ENCODE measurements at regions not wholly inside any gene's neighbourhood (a gene's known extent, or its start where the extent isn't known, plus 50 kb on each side); places are given as distances from the start of the nearest gene placed in this dataset.

DNA sequence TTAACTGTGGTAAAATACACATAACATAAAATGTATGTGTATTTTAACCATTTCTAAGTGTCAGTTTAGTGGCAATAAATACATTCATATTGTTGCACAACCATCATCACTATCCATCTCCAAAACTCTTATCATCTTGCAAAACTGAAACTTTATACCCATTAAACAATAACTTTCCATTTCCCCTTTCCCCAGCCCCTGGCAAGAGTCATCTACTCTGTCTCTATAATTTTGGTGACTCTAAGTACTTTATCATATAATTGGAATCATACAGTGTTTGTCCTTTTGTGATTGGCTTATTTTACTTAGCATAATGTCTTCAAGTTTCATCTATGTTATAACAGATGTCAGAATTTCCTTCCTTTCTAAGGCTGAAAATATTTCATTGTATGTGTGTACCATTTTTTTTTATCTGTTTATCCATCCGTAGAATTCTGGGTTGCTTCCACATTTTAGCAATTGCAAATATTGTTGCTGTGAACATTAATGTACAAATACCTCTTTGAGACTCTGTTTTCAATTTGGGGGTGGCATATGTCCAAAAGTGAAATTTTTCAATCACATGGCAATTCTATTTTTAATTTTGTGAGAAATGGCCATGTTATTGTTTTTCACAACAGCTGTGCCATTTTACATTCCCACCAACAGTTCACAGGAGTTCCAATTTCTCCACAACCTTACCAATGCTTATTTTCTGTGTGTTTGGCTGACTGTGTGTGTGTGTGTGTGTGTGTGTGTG, 153.9 kb upstream of the GORAB start:
- Histone ChIP-seq H3K27ac (no peak overlapping the region), H3K27me3 (ENCODE audit: insufficient read depth, low read depth, severe bottlenecking) (no peaks in the 10 kb centered on the region), H3K9me3 (ENCODE audit: severe bottlenecking) (no peaks in the 10 kb centered on the region), H3K4me3 (ENCODE audit: low read depth, low read length) (no peak overlapping the region), H3K36me3 (no peaks in the 10 kb centered on the region)
- TF ChIP-seq, protein P1, sequence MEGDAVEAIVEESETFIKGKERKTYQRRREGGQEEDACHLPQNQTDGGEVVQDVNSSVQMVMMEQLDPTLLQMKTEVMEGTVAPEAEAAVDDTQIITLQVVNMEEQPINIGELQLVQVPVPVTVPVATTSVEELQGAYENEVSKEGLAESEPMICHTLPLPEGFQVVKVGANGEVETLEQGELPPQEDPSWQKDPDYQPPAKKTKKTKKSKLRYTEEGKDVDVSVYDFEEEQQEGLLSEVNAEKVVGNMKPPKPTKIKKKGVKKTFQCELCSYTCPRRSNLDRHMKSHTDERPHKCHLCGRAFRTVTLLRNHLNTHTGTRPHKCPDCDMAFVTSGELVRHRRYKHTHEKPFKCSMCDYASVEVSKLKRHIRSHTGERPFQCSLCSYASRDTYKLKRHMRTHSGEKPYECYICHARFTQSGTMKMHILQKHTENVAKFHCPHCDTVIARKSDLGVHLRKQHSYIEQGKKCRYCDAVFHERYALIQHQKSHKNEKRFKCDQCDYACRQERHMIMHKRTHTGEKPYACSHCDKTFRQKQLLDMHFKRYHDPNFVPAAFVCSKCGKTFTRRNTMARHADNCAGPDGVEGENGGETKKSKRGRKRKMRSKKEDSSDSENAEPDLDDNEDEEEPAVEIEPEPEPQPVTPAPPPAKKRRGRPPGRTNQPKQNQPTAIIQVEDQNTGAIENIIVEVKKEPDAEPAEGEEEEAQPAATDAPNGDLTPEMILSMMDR (IDR thresholded peaks at IDR 0.05; ENCODE audit: low read depth, low read length): no peak
- no peak for DNase-seq

DNA sequence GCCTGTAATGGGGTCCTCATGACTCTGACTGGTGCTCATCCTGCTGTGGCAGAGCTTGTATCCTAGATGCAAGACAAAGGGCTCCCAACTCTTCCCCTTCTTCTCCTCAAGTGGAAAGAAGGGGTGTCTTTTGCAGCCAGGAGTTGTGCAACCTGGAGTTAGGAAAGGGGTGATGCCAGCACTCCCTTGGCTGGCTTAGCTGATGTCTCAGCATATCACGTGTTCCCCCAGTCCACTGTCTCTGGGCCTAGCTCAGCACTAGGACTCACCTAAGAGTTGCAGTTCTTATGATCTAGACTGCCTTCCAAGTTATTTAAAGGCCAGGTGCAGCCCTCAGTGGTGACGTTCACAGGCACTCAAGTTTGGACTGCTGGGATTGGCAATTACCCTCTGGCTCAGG, 146.2 kb upstream of the GORAB start:
- TF ChIP-seq, protein P1 (IDR thresholded peaks at IDR 0.05; ENCODE audit: low read depth, low read length): no peak
- DNase-seq: no peak
- Histone ChIP-seq H3K4me3 (ENCODE audit: low read depth, low read length) (no peak overlapping the region), H3K9me3 (ENCODE audit: severe bottlenecking) (no peaks in the 10 kb centered on the region), H3K36me3 (no peaks in the 10 kb centered on the region), H3K27me3 (ENCODE audit: insufficient read depth, low read depth, severe bottlenecking) (no peaks in the 10 kb centered on the region), H3K27ac (no peak overlapping the region)

DNA sequence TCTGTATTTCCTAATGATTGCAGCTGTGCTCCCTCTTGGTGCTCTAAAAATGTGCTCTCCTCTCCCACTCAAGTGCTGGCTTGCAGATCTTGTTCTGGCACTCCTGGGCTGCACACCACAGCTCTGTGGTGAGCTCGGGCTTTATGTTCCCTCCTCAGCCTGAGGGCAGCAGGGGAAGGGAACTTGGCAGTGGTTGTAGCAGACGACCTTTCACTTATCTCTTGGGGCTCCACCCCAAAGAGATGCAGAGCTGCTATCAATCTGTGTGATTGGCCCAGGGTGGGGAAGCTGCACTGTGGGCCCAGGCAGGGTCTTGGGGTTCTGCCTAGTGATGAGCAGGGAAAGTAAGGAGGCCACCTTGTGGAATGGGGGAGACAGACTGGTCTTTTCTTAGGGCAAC, 143.5 kb upstream of the GORAB start:
- no peaks in the 10 kb centered on the region for H3K36me3 ChIP-seq
- no peaks in the 10 kb centered on the region for H3K27me3 ChIP-seq (ENCODE audit: insufficient read depth, low read depth, severe bottlenecking)
- DNase-seq: no peak
- TF ChIP-seq, protein P1 (IDR thresholded peaks at IDR 0.05; ENCODE audit: low read depth, low read length): no peak
- H3K4me3 ChIP-seq (ENCODE audit: low read depth, low read length): no peak overlapping the region
- no peaks in the 10 kb centered on the region for H3K9me3 ChIP-seq (ENCODE audit: severe bottlenecking)
- H3K27ac ChIP-seq: no peak overlapping the region

DNA sequence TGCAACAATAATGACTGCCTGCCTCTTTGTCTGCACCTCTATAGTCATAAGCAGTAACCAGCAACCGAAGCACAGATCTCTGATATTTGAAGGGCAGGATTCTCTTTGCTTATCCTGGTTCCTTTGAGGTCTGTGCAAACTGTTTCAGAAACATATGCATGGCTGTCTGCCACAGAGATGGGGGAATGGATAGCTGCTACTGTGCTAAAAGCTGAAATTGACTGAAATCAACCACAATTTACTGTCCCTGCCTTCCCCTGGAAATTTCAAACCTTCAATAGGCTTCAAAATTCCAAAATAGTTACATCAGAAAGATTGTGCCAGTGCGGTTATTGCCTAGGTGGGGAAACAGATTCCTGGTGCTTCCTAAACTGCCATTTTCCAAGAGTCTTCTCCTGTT, 136.8 kb upstream of the GORAB start:
- H3K9me3 ChIP-seq (ENCODE audit: severe bottlenecking): no peaks in the 10 kb centered on the region
- no peak for DNase-seq
- TF ChIP-seq, protein P1 (IDR thresholded peaks at IDR 0.05; ENCODE audit: low read depth, low read length): no peak
- no peaks in the 10 kb centered on the region for H3K36me3 ChIP-seq
- H3K27ac ChIP-seq: no peak overlapping the region
- no peak overlapping the region for H3K4me3 ChIP-seq (ENCODE audit: low read depth, low read length)
- H3K27me3 ChIP-seq (ENCODE audit: insufficient read depth, low read depth, severe bottlenecking): no peaks in the 10 kb centered on the region

DNA sequence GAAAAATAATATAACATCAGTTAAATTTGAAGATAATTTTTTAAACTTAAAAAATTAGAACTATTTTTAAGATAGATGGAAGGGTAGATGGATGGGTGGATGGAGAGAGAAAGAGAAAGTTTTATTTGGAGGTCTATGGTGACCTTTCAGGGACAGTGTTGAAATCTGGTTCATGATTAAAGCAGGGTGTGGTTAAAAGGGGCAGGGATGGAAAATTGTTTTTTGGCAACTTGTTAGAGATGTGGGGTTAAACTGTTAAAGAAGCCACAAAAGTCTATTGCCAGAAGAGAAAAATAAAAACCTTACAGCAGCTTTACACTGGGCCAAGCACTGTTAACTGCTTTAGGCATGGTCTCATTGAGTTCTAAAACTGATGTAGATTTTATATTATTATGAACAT, 134.9 kb upstream of the GORAB start:
- no peak for DNase-seq

More for the DNA sequence above, 134.9 kb upstream of the GORAB start:
- Histone ChIP-seq H3K27ac (no peak overlapping the region), H3K9me3 (ENCODE audit: severe bottlenecking) (no peaks in the 10 kb centered on the region), H3K4me3 (ENCODE audit: low read depth, low read length) (no peak overlapping the region), H3K36me3 (no peaks in the 10 kb centered on the region), H3K27me3 (ENCODE audit: insufficient read depth, low read depth, severe bottlenecking) (no peaks in the 10 kb centered on the region)
- TF ChIP-seq, protein P1 (IDR thresholded peaks at IDR 0.05; ENCODE audit: low read depth, low read length): no peak
